ENCODE measurements at regions not wholly inside any gene's neighbourhood (a gene's known extent, or its start where the extent isn't known, plus 50 kb on each side); places are given as distances from the start of the nearest gene placed in this dataset.

- Histone ChIP-seq H3K27me3 (no peaks in the 10 kb centered on the region), H3K36me3 (no peaks in the 10 kb centered on the region), H3K9me3 (no peaks in the 10 kb centered on the region), H3K4me1 (no peaks in the 10 kb centered on the region), H3K4me3 (no peak overlapping the region), H3K27ac (no peak overlapping the region)
- intact Hi-C loops (cut with DNase I) = no loop called here
- DNase-seq (ENCODE audit: low spot score in 2 of 2) = no peak
- no peak for TF ChIP-seq CTCF (IDR thresholded peaks at IDR 0.05)
Observed at GRCh38 chr15:93219859-93220420, 130.9 kb upstream of the RGMA start.

- H3K36me3 ChIP-seq = no peaks in the 10 kb centered on the region
- intact Hi-C loops (cut with DNase I) = no loop called here
- DNase-seq (ENCODE audit: low spot score in 2 of 2) = no peak
- no peaks in the 10 kb centered on the region for H3K4me1 ChIP-seq
- no peak overlapping the region for H3K4me3 ChIP-seq
- no peak for TF ChIP-seq CTCF (IDR thresholded peaks at IDR 0.05)
- peak overlapping the region in 1 of 2 donors; percentile 1 for H3K27ac ChIP-seq
- H3K9me3 ChIP-seq = no peaks in the 10 kb centered on the region
- H3K27me3 ChIP-seq = no peaks in the 10 kb centered on the region
Observed at GRCh38 chr15:93217343-93217742, 128.3 kb upstream of the RGMA start.

GRCh38 chr15:93214106-93214505 lies 125.1 kb upstream of the RGMA start:
- Histone ChIP-seq H3K4me1 (no peaks in the 10 kb centered on the region), H3K9me3 (no peaks in the 10 kb centered on the region), H3K36me3 (no peaks in the 10 kb centered on the region), H3K27ac (no peak overlapping the region), H3K27me3 (no peaks in the 10 kb centered on the region), H3K4me3 (no peak overlapping the region)
- TF ChIP-seq CTCF (IDR thresholded peaks at IDR 0.05) = no peak
- intact Hi-C loops (cut with DNase I) = no loop called here
- DNase-seq (ENCODE audit: low spot score in 2 of 2) = no peak

GRCh38 chr15:93213281-93213680 lies 124.3 kb upstream of the RGMA start:
- Histone ChIP-seq H3K36me3 (no peaks in the 10 kb centered on the region), H3K4me3 (no peak overlapping the region), H3K9me3 (no peaks in the 10 kb centered on the region), H3K27ac (no peak overlapping the region), H3K27me3 (no peaks in the 10 kb centered on the region), H3K4me1 (no peaks in the 10 kb centered on the region)
- no peak for DNase-seq (ENCODE audit: low spot score in 2 of 2)
- intact Hi-C loops (cut with DNase I) = no loop called here
- TF ChIP-seq CTCF (IDR thresholded peaks at IDR 0.05) = no peak

GRCh38 chr15:93212578-93212977 lies 123.6 kb upstream of the RGMA start:
- Histone ChIP-seq H3K36me3 (no peaks in the 10 kb centered on the region), H3K9me3 (no peaks in the 10 kb centered on the region), H3K4me3 (no peak overlapping the region), H3K27me3 (no peaks in the 10 kb centered on the region), H3K27ac (no peak overlapping the region), H3K4me1 (no peaks in the 10 kb centered on the region)
- intact Hi-C loops (cut with DNase I) = no loop called here
- TF ChIP-seq CTCF (IDR thresholded peaks at IDR 0.05) = no peak
- DNase-seq (ENCODE audit: low spot score in 2 of 2) = no peak

- no peaks in the 10 kb centered on the region for H3K27me3 ChIP-seq
Observed at GRCh38 chr15:93210995-93211394, 122.0 kb upstream of the RGMA start.

More at GRCh38 chr15:93210995-93211394, 122.0 kb upstream of the RGMA start:
- DNase-seq (ENCODE audit: low spot score in 2 of 2) = no peak
- Histone ChIP-seq H3K9me3 (no peaks in the 10 kb centered on the region), H3K36me3 (no peaks in the 10 kb centered on the region), H3K27ac (no peak overlapping the region), H3K4me1 (no peaks in the 10 kb centered on the region), H3K4me3 (no peak overlapping the region)
- intact Hi-C loops (cut with DNase I) = no loop called here
- no peak for TF ChIP-seq CTCF (IDR thresholded peaks at IDR 0.05)

Data from ascending aorta (tissue), 2 donors.